ACC112 (cell line): ENCODE measurements at regions not wholly inside any gene's neighbourhood (a gene's known extent, or its start where the extent isn't known, plus 50 kb on each side); places are given as distances from the start of the nearest gene placed in this dataset.
"Not testable (repeated sequence)": the region's sequence is repeated elsewhere in the genome, so short reads cannot be mapped to it uniquely, and the experiment has no call there.

Experiments used
- H2AFZ ChIP-seq: fragments of 200-600 bp; sonication (generic); one replicate; pipeline ENCODE4 v1.6.0; 2017; ENCODE audit warnings: antibody characterized with exemption, low read length; ENCODE audit not compliant: unreplicated experiment
- H3K27ac ChIP-seq: fragments of 200-600 bp; sonication (generic); 2 replicates; pipeline ENCODE4 v1.5.1; 2014; ENCODE audit warnings: low read depth, mild to moderate bottlenecking, antibody characterized with exemption, low read length, moderate library complexity
- H3K27me3 ChIP-seq: fragments of 200-600 bp; sonication (generic); 2 replicates; pipeline ENCODE4 v1.6.1; 2014; ENCODE audit warnings: mild to moderate bottlenecking, antibody characterized with exemption, low read length, moderate library complexity, mixed read lengths; ENCODE audit not compliant: insufficient read depth
- H3K36me3 ChIP-seq: fragments of 200-600 bp; sonication (generic); 2 replicates; pipeline ENCODE4 v1.6.1; 2016; ENCODE audit warnings: mild to moderate bottlenecking, antibody characterized with exemption, low read length, moderate library complexity, mixed read lengths; ENCODE audit not compliant: insufficient read depth
- H3K4me1 ChIP-seq: fragments of 200-600 bp; sonication (generic); one replicate; pipeline ENCODE4 v1.6.1; 2016; ENCODE audit warnings: low read length, mixed read lengths; ENCODE audit not compliant: insufficient read depth, unreplicated experiment, control insufficient read depth
- H3K4me3 ChIP-seq: fragments of 200-600 bp; sonication (generic); 2 replicates; pipeline ENCODE4 v1.5.1; 2014; ENCODE audit warnings: mild to moderate bottlenecking, low read depth, low read length
- H3K79me2 ChIP-seq: fragments of 200-600 bp; sonication (generic); one replicate; pipeline ENCODE4 v1.6.0; 2016; ENCODE audit warnings: low read length; ENCODE audit not compliant: control insufficient read depth, unreplicated experiment, insufficient read depth

- Histone ChIP-seq H3K4me1 (no peaks in the 10 kb centered on the region), H3K27ac (no peak overlapping the region), H3K36me3 (no peaks in the 10 kb centered on the region), H3K4me3 (no peak overlapping the region), H2AFZ (no peak overlapping the region), H3K27me3 (no peaks in the 10 kb centered on the region), H3K79me2 (no peaks in the 10 kb centered on the region)
Observed at GRCh38 chr5:125429498-125429897, 683.1 kb upstream of the ZNF608 start.

- Histone ChIP-seq H3K4me1 (no peaks in the 10 kb centered on the region), H3K4me3 (no peak overlapping the region), H2AFZ (no peak overlapping the region), H3K79me2 (no peaks in the 10 kb centered on the region), H3K27me3 (no peaks in the 10 kb centered on the region), H3K36me3 (no peaks in the 10 kb centered on the region), H3K27ac (no peak overlapping the region)
Observed at GRCh38 chr5:125433457-125433856, 687.0 kb upstream of the ZNF608 start.

- Histone ChIP-seq H3K79me2 (no peaks in the 10 kb centered on the region), H3K4me1 (no peaks in the 10 kb centered on the region), H2AFZ (no peak overlapping the region), H3K36me3 (no peaks in the 10 kb centered on the region), H3K27ac (no peak overlapping the region), H3K27me3 (no peaks in the 10 kb centered on the region), H3K4me3 (no peak overlapping the region)
Observed at GRCh38 chr5:125439243-125439642, 692.8 kb upstream of the ZNF608 start.

- Histone ChIP-seq H3K27me3 (no peaks in the 10 kb centered on the region), H3K36me3 (no peaks in the 10 kb centered on the region), H3K79me2 (no peaks in the 10 kb centered on the region), H2AFZ (no peak overlapping the region), H3K4me1 (no peaks in the 10 kb centered on the region), H3K4me3 (no peak overlapping the region), H3K27ac (no peak overlapping the region)
Observed at GRCh38 chr5:125440905-125441304, 694.5 kb upstream of the ZNF608 start.

- no peaks in the 10 kb centered on the region for H3K79me2 ChIP-seq
- H3K36me3 ChIP-seq = no peaks in the 10 kb centered on the region
- peaks cover 4% of the 10 kb centered on the region for H3K4me1 ChIP-seq
- H3K4me3 ChIP-seq = no peak overlapping the region
- no peaks in the 10 kb centered on the region for H3K27me3 ChIP-seq
- H2AFZ ChIP-seq = no peak overlapping the region
- H3K27ac ChIP-seq = no peak overlapping the region
Observed at GRCh38 chr5:125446986-125447385, 700.5 kb upstream of the ZNF608 start.

- Histone ChIP-seq H3K27ac (no peak overlapping the region), H3K4me3 (no peak overlapping the region), H3K79me2 (no peaks in the 10 kb centered on the region), H2AFZ (no peak overlapping the region), H3K27me3 (no peaks in the 10 kb centered on the region), H3K4me1 (peaks cover 4% of the 10 kb centered on the region), H3K36me3 (no peaks in the 10 kb centered on the region)
Observed at GRCh38 chr5:125450771-125451170, 704.3 kb upstream of the ZNF608 start.

- no peaks in the 10 kb centered on the region for H3K27me3 ChIP-seq
- no peak overlapping the region for H3K4me3 ChIP-seq
- H3K36me3 ChIP-seq = no peaks in the 10 kb centered on the region
- H3K27ac ChIP-seq = no peak overlapping the region
- no peak overlapping the region for H2AFZ ChIP-seq
- peaks cover 4% of the 10 kb centered on the region for H3K4me1 ChIP-seq
- H3K79me2 ChIP-seq = no peaks in the 10 kb centered on the region
Observed at GRCh38 chr5:125451622-125452021, 705.2 kb upstream of the ZNF608 start.

GRCh38 chr5:125452991-125453390 is 706.6 kb upstream of the ZNF608 start:
- Histone ChIP-seq H3K27me3 (no peaks in the 10 kb centered on the region), H3K79me2 (no peaks in the 10 kb centered on the region), H3K4me3 (no peak overlapping the region), H2AFZ (no peak overlapping the region), H3K27ac (no peak overlapping the region), H3K4me1 (peaks cover 4% of the 10 kb centered on the region), H3K36me3 (no peaks in the 10 kb centered on the region)

- Histone ChIP-seq H3K36me3 (no peaks in the 10 kb centered on the region), H3K4me3 (no peak overlapping the region), H3K27me3 (no peaks in the 10 kb centered on the region), H3K4me1 (peaks cover 4% of the 10 kb centered on the region), H3K27ac (no peak overlapping the region), H2AFZ (no peak overlapping the region), H3K79me2 (no peaks in the 10 kb centered on the region)
Observed at GRCh38 chr5:125455041-125455440, 708.6 kb upstream of the ZNF608 start.

GRCh38 chr5:125456005-125456404 is 709.6 kb upstream of the ZNF608 start:
- H3K27me3 ChIP-seq, H3K79me2 ChIP-seq, H3K36me3 ChIP-seq, H3K4me3 ChIP-seq, H2AFZ ChIP-seq, H3K4me1 ChIP-seq, H3K27ac ChIP-seq: not testable (repeated sequence)

GRCh38 chr5:125457617-125458016 is 711.2 kb upstream of the ZNF608 start:
- H3K79me2 ChIP-seq = no peaks in the 10 kb centered on the region
- no peaks in the 10 kb centered on the region for H3K27me3 ChIP-seq
- H2AFZ ChIP-seq = no peak overlapping the region
- H3K4me1 ChIP-seq = no peaks in the 10 kb centered on the region
- no peaks in the 10 kb centered on the region for H3K36me3 ChIP-seq
- H3K27ac ChIP-seq = no peak overlapping the region
- H3K4me3 ChIP-seq = no peak overlapping the region

GRCh38 chr5:125458949-125459348 is 712.5 kb upstream of the ZNF608 start:
- not testable (repeated sequence) for H3K27me3 ChIP-seq, H2AFZ ChIP-seq, H3K27ac ChIP-seq, H3K36me3 ChIP-seq, H3K4me1 ChIP-seq, H3K4me3 ChIP-seq, H3K79me2 ChIP-seq
